OCI-LY3 (cell line): ENCODE measurements at regions not wholly inside any gene's neighbourhood (a gene's known extent, or its start where the extent isn't known, plus 50 kb on each side); places are given as distances from the start of the nearest gene placed in this dataset.

Experiments used
- EZH2phosphoT487 ChIP-seq: fragments of 200-600 bp; shearing (Covaris generic); IDR thresholded peaks from 2 replicates; pipeline ENCODE4 v1.6.1; 2018; ENCODE audit warnings: antibody characterized with exemption, mixed run types, low read depth
- TF ChIP-seq, protein P1 (sequence below): fragments of 200-600, 300-600 bp; sonication (generic); IDR thresholded peaks from 2 replicates; pipeline ENCODE4 v1.5.1; 2014; ENCODE audit warnings: antibody characterized with exemption, low read length, low read depth

DNA sequence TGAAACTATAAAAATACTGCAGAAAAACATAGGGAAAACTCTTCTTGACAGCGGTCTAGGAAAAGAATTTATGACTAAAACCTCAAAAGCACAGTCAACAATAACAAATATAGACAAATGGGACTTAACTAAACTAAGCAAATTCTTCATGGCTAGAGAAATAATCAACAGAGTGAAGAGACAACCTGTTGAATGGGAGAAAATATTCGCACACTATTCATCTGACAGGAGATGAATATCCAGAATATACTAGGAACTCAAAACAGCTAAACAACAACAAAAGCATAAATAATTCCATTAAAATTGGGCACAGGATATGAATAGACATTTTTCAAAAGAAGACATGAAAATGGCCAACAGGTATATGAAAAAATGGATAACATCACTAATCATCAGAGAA lies 303.6 kb upstream of the PRR20A start:
- TF ChIP-seq, protein P1, sequence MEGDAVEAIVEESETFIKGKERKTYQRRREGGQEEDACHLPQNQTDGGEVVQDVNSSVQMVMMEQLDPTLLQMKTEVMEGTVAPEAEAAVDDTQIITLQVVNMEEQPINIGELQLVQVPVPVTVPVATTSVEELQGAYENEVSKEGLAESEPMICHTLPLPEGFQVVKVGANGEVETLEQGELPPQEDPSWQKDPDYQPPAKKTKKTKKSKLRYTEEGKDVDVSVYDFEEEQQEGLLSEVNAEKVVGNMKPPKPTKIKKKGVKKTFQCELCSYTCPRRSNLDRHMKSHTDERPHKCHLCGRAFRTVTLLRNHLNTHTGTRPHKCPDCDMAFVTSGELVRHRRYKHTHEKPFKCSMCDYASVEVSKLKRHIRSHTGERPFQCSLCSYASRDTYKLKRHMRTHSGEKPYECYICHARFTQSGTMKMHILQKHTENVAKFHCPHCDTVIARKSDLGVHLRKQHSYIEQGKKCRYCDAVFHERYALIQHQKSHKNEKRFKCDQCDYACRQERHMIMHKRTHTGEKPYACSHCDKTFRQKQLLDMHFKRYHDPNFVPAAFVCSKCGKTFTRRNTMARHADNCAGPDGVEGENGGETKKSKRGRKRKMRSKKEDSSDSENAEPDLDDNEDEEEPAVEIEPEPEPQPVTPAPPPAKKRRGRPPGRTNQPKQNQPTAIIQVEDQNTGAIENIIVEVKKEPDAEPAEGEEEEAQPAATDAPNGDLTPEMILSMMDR = no peak
- TF ChIP-seq EZH2phosphoT487 = no peak
